WERI-Rb-1 (cell line): ENCODE measurements at regions not wholly inside any gene's neighbourhood (a gene's known extent, or its start where the extent isn't known, plus 50 kb on each side); places are given as distances from the start of the nearest gene placed in this dataset.

ENCODE experiments used
- DNase-seq: peaks from one replicate; pipeline ENCODE4 v3.0.0-alpha.2; 2020
- H3K27ac ChIP-seq: fragments of 250-450 bp; sonication (Bioruptor Pico); 2 replicates; pipeline ENCODE4 v1.5.1; 2020; ENCODE audit warnings: mild to moderate bottlenecking, moderate library complexity
- H3K27me3 ChIP-seq: fragments of 250-450 bp; sonication (Bioruptor Pico); 2 replicates; pipeline ENCODE4 v1.5.1; 2021; ENCODE audit warnings: mild to moderate bottlenecking, low read depth, moderate library complexity; ENCODE audit not compliant: insufficient read depth, severe bottlenecking
- H3K36me3 ChIP-seq: fragments of 250-450 bp; sonication (Bioruptor Pico); 2 replicates; pipeline ENCODE4 v1.5.1; 2020; ENCODE audit warnings: mild to moderate bottlenecking, moderate library complexity
- H3K4me3 ChIP-seq: 2 replicates; pipeline ENCODE4 v1.5.1; 2011; ENCODE audit warnings: low read depth, mild to moderate bottlenecking, control low read depth, low read length
- H3K9me3 ChIP-seq: fragments of 250-450 bp; sonication (Bioruptor Pico); 2 replicates; pipeline ENCODE4 v1.5.1; 2021; ENCODE audit warnings: mild to moderate bottlenecking, moderate library complexity; ENCODE audit not compliant: severe bottlenecking
- TF ChIP-seq, protein P1 (sequence below): IDR thresholded peaks from 2 replicates; pipeline ENCODE4 v1.5.1; 2011; ENCODE audit warnings: low read depth, mild to moderate bottlenecking, control low read depth, inconsistent platforms, low read length

DNA sequence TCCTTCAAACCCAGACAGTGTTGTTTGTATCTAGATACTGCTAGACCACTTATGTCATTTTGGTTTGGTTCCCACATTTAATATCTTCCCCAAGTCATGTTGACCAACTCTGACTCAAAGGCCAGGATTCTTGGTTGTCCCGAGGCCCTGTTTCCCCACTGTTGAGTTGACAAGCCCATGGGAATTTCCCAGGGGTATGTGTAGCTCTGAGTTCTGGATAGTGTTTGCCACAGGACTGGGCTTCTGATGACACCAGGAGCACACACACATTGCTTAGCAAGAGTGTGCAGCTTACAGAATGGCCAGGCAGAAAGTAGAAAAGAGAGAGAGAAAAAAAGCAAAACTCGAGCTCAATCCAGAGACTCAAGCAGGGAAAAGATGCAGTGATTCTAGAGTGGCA is 214.4 kb downstream of the NXNL2 start:
- no peak for DNase-seq
- no peak overlapping the region for H3K4me3 ChIP-seq
- H3K27me3 ChIP-seq: no peaks in the 10 kb centered on the region
- TF ChIP-seq, protein P1, sequence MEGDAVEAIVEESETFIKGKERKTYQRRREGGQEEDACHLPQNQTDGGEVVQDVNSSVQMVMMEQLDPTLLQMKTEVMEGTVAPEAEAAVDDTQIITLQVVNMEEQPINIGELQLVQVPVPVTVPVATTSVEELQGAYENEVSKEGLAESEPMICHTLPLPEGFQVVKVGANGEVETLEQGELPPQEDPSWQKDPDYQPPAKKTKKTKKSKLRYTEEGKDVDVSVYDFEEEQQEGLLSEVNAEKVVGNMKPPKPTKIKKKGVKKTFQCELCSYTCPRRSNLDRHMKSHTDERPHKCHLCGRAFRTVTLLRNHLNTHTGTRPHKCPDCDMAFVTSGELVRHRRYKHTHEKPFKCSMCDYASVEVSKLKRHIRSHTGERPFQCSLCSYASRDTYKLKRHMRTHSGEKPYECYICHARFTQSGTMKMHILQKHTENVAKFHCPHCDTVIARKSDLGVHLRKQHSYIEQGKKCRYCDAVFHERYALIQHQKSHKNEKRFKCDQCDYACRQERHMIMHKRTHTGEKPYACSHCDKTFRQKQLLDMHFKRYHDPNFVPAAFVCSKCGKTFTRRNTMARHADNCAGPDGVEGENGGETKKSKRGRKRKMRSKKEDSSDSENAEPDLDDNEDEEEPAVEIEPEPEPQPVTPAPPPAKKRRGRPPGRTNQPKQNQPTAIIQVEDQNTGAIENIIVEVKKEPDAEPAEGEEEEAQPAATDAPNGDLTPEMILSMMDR: no peak
- no peak overlapping the region for H3K27ac ChIP-seq
- no peaks in the 10 kb centered on the region for H3K9me3 ChIP-seq
- no peaks in the 10 kb centered on the region for H3K36me3 ChIP-seq

- no peak overlapping the region for H3K4me3 ChIP-seq
- no peaks in the 10 kb centered on the region for H3K9me3 ChIP-seq
- H3K27ac ChIP-seq: no peak overlapping the region
- H3K27me3 ChIP-seq: no peaks in the 10 kb centered on the region
- no peaks in the 10 kb centered on the region for H3K36me3 ChIP-seq
- DNase-seq: no peak
- TF ChIP-seq, protein P1: no peak
Observed at GRCh38 chr9:88750832-88751360, 215.9 kb downstream of the NXNL2 start.

DNA sequence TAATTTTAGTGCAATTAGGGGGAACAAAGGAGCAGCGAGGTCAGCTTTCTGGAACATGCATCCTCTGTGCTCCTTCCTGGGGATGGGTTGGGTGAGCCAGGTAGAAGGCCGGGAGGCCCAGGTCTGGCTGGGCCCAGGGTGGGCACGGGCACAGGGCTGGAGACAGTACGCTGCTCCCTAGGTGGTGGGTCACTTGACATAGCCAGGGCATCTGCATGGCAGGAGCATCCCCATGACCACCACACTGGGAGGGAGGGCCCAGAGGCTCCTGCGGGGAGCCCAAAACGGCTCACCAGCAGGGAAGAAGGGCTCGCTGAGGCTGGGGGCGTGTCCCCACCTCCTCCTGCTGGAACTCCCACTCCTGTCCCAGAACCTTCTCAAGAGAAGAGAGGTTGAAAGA is 216.8 kb downstream of the NXNL2 start:
- TF ChIP-seq, protein P1: no peak
- no peak for DNase-seq
- Histone ChIP-seq H3K27ac (no peak overlapping the region), H3K4me3 (no peak overlapping the region), H3K9me3 (no peaks in the 10 kb centered on the region), H3K27me3 (no peaks in the 10 kb centered on the region), H3K36me3 (no peaks in the 10 kb centered on the region)

GRCh38 chr9:88753691-88754367 is 218.9 kb downstream of the NXNL2 start:
- no peaks in the 10 kb centered on the region for H3K36me3 ChIP-seq
- H3K27me3 ChIP-seq: no peaks in the 10 kb centered on the region
- H3K4me3 ChIP-seq: no peak overlapping the region
- no peaks in the 10 kb centered on the region for H3K9me3 ChIP-seq
- TF ChIP-seq, protein P1: no peak
- DNase-seq: peak; percentile 55
- no peak overlapping the region for H3K27ac ChIP-seq

DNA sequence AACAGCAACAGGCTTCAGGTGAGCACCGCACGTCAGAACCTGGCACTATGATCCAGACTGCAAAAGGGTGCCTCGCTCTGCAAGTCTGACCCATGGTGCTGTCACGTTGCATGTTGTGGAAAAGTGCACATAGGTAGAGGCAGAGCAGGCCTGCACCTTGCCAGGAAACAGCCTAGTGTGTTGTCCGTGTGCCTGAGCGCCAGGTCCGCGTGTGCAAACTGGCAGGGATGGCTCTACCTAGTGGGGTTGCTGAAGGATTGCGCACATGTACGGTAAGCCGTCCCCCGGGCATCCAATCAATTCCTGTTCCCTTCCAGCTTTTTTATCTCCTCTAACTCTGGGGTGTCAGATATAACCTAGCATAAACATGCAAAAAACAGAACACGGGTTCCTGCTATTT is 219.5 kb downstream of the NXNL2 start:
- TF ChIP-seq, protein P1: no peak
- no peaks in the 10 kb centered on the region for H3K9me3 ChIP-seq
- no peak overlapping the region for H3K27ac ChIP-seq
- no peak overlapping the region for H3K4me3 ChIP-seq
- no peak for DNase-seq
- H3K27me3 ChIP-seq: no peaks in the 10 kb centered on the region
- H3K36me3 ChIP-seq: no peaks in the 10 kb centered on the region

GRCh38 chr9:88754886-88755285 is 219.9 kb downstream of the NXNL2 start:
- TF ChIP-seq, protein P1: no peak

More at GRCh38 chr9:88754886-88755285, 219.9 kb downstream of the NXNL2 start:
- H3K9me3 ChIP-seq: no peaks in the 10 kb centered on the region
- no peak for DNase-seq
- no peaks in the 10 kb centered on the region for H3K36me3 ChIP-seq
- no peak overlapping the region for H3K4me3 ChIP-seq
- no peak overlapping the region for H3K27ac ChIP-seq
- H3K27me3 ChIP-seq: no peaks in the 10 kb centered on the region
